ENCODE measurements at regions not wholly inside any gene's neighbourhood (a gene's known extent, or its start where the extent isn't known, plus 50 kb on each side); places are given as distances from the start of the nearest gene placed in this dataset.

GRCh38 chr2:198900141-198900540, 557.6 kb downstream of the SATB2 start:
- Histone ChIP-seq H2AFZ (no peak overlapping the region), H3F3A (ENCODE audit: insufficient read depth) (no peaks in the 10 kb centered on the region), H3K4me2 (ENCODE audit: unreplicated experiment) (no peak overlapping the region), H3K4me1 (ENCODE audit: insufficient read depth) (no peaks in the 10 kb centered on the region), H4K20me1 (ENCODE audit: insufficient read depth) (no peaks in the 10 kb centered on the region), H3K9me3 (ENCODE audit: low read depth) (no peaks in the 10 kb centered on the region), H3K9ac (no peak overlapping the region), H3K36me3 (ENCODE audit: low read depth) (no peaks in the 10 kb centered on the region), H3K27me3 (replicated peaks; ENCODE audit: insufficient read depth) (no peaks in the 10 kb centered on the region), H3K9me2 (ENCODE audit: insufficient read depth) (no peaks in the 10 kb centered on the region), H3K4me3 (no peak overlapping the region), H3K27ac (no peak overlapping the region), H3K79me2 (ENCODE audit: insufficient read depth) (no peaks in the 10 kb centered on the region)
- no peak for DNase-seq
- WGBS, 2 experiments (ENCODE audit: low coverage in 1 of 2, low lambda C conversion rate in 2 of 2, missing lambda C conversion rate in 2 of 2), result 45 to 53% methylated on average over 3 of the region's 3 CpGs
- TF ChIP-seq EZH2 (IDR thresholded peaks at IDR 0.05; ENCODE audit: insufficient read depth, poor library complexity, severe bottlenecking), result no peak
- TF ChIP-seq EZH2phosphoT487 (IDR thresholded peaks at IDR 0.05; ENCODE audit: insufficient read depth, low read depth), result no peak
- in situ Hi-C loops (cut with MboI), result no loop called here

- no peaks in the 10 kb centered on the region for H4K20me1 ChIP-seq (ENCODE audit: insufficient read depth)
- H3K4me1 ChIP-seq (ENCODE audit: insufficient read depth), result no peaks in the 10 kb centered on the region
- H2AFZ ChIP-seq, result no peak overlapping the region
- H3F3A ChIP-seq (ENCODE audit: insufficient read depth), result no peaks in the 10 kb centered on the region
- in situ Hi-C loops (cut with MboI), result no loop called here
- H3K9me2 ChIP-seq (ENCODE audit: insufficient read depth), result no peaks in the 10 kb centered on the region
- no peak overlapping the region for H3K9ac ChIP-seq
- no peak overlapping the region for H3K27ac ChIP-seq
- H3K27me3 ChIP-seq (replicated peaks; ENCODE audit: insufficient read depth), result no peaks in the 10 kb centered on the region
- no peaks in the 10 kb centered on the region for H3K79me2 ChIP-seq (ENCODE audit: insufficient read depth)
- DNase-seq, result no peak
- TF ChIP-seq EZH2phosphoT487 (IDR thresholded peaks at IDR 0.05; ENCODE audit: insufficient read depth, low read depth) (no peak), EZH2 (IDR thresholded peaks at IDR 0.05; ENCODE audit: insufficient read depth, poor library complexity, severe bottlenecking) (no peak)
- no peaks in the 10 kb centered on the region for H3K36me3 ChIP-seq (ENCODE audit: low read depth)
- H3K4me3 ChIP-seq, result no peak overlapping the region
- no peak overlapping the region for H3K4me2 ChIP-seq (ENCODE audit: unreplicated experiment)
- H3K9me3 ChIP-seq (ENCODE audit: low read depth), result no peaks in the 10 kb centered on the region
These were observed 567.2 kb downstream of the SATB2 start for GRCh38 chr2:198890490-198890889.

- no peaks in the 10 kb centered on the region for H4K20me1 ChIP-seq (ENCODE audit: insufficient read depth)
- no peak overlapping the region for H3K4me2 ChIP-seq (ENCODE audit: unreplicated experiment)
- no peak overlapping the region for H2AFZ ChIP-seq
- H3K9ac ChIP-seq, result no peak overlapping the region
- WGBS, 2 experiments (ENCODE audit: low coverage in 1 of 2, low lambda C conversion rate in 2 of 2, missing lambda C conversion rate in 2 of 2), result 14 to 19% methylated on average over 2 of the region's 2 CpGs
- no peak overlapping the region for H3K4me3 ChIP-seq
- H3K79me2 ChIP-seq (ENCODE audit: insufficient read depth), result no peaks in the 10 kb centered on the region
- no peaks in the 10 kb centered on the region for H3K9me2 ChIP-seq (ENCODE audit: insufficient read depth)
- no peaks in the 10 kb centered on the region for H3K9me3 ChIP-seq (ENCODE audit: low read depth)
- in situ Hi-C loops (cut with MboI), result no loop called here
- peak; percentile 26 for DNase-seq
- H3F3A ChIP-seq (ENCODE audit: insufficient read depth), result no peaks in the 10 kb centered on the region
- H3K4me1 ChIP-seq (ENCODE audit: insufficient read depth), result no peaks in the 10 kb centered on the region
- TF ChIP-seq EZH2 (IDR thresholded peaks at IDR 0.05; ENCODE audit: insufficient read depth, poor library complexity, severe bottlenecking), result no peak
- no peak for TF ChIP-seq EZH2phosphoT487 (IDR thresholded peaks at IDR 0.05; ENCODE audit: insufficient read depth, low read depth)
- H3K27ac ChIP-seq, result no peak overlapping the region
- no peaks in the 10 kb centered on the region for H3K36me3 ChIP-seq (ENCODE audit: low read depth)
- H3K27me3 ChIP-seq (replicated peaks; ENCODE audit: insufficient read depth), result no peaks in the 10 kb centered on the region
These were observed 574.1 kb downstream of the SATB2 start for GRCh38 chr2:198883604-198884003.

- H2AFZ ChIP-seq, result no peak overlapping the region
- no peak overlapping the region for H3K9ac ChIP-seq
- H3K36me3 ChIP-seq (ENCODE audit: low read depth), result no peaks in the 10 kb centered on the region
- no peaks in the 10 kb centered on the region for H3K4me1 ChIP-seq (ENCODE audit: insufficient read depth)
- in situ Hi-C loops (cut with MboI), result no loop called here
- no peak overlapping the region for H3K27ac ChIP-seq
- DNase-seq, result no peak
- no peak overlapping the region for H3K4me3 ChIP-seq
- H3K9me3 ChIP-seq (ENCODE audit: low read depth), result no peaks in the 10 kb centered on the region
- no peak overlapping the region for H3K4me2 ChIP-seq (ENCODE audit: unreplicated experiment)
- H3K79me2 ChIP-seq (ENCODE audit: insufficient read depth), result no peaks in the 10 kb centered on the region
- no peaks in the 10 kb centered on the region for H3K9me2 ChIP-seq (ENCODE audit: insufficient read depth)
- no peaks in the 10 kb centered on the region for H3K27me3 ChIP-seq (replicated peaks; ENCODE audit: insufficient read depth)
- H4K20me1 ChIP-seq (ENCODE audit: insufficient read depth), result no peaks in the 10 kb centered on the region
- TF ChIP-seq EZH2 (IDR thresholded peaks at IDR 0.05; ENCODE audit: insufficient read depth, poor library complexity, severe bottlenecking) (no peak), EZH2phosphoT487 (IDR thresholded peaks at IDR 0.05; ENCODE audit: insufficient read depth, low read depth) (no peak)
- H3F3A ChIP-seq (ENCODE audit: insufficient read depth), result no peaks in the 10 kb centered on the region
These were observed 576.8 kb downstream of the SATB2 start for GRCh38 chr2:198880986-198881385.

GRCh38 chr2:198880421-198880820, 577.3 kb downstream of the SATB2 start:
- H3K9me2 ChIP-seq (ENCODE audit: insufficient read depth), result no peaks in the 10 kb centered on the region
- no peak overlapping the region for H3K9ac ChIP-seq
- no peaks in the 10 kb centered on the region for H4K20me1 ChIP-seq (ENCODE audit: insufficient read depth)
- in situ Hi-C loops (cut with MboI), result no loop called here
- no peaks in the 10 kb centered on the region for H3K9me3 ChIP-seq (ENCODE audit: low read depth)
- DNase-seq, result no peak
- H3K27ac ChIP-seq, result no peak overlapping the region
- H3K4me2 ChIP-seq (ENCODE audit: unreplicated experiment), result no peak overlapping the region
- no peaks in the 10 kb centered on the region for H3K4me1 ChIP-seq (ENCODE audit: insufficient read depth)
- no peak overlapping the region for H3K4me3 ChIP-seq
- no peaks in the 10 kb centered on the region for H3F3A ChIP-seq (ENCODE audit: insufficient read depth)
- H3K36me3 ChIP-seq (ENCODE audit: low read depth), result no peaks in the 10 kb centered on the region
- H2AFZ ChIP-seq, result no peak overlapping the region
- no peaks in the 10 kb centered on the region for H3K27me3 ChIP-seq (replicated peaks; ENCODE audit: insufficient read depth)
- no peak for TF ChIP-seq EZH2phosphoT487 (IDR thresholded peaks at IDR 0.05; ENCODE audit: insufficient read depth, low read depth)
- no peak for TF ChIP-seq EZH2 (IDR thresholded peaks at IDR 0.05; ENCODE audit: insufficient read depth, poor library complexity, severe bottlenecking)
- H3K79me2 ChIP-seq (ENCODE audit: insufficient read depth), result no peaks in the 10 kb centered on the region
